ENCODE measurements at regions not wholly inside any gene's neighbourhood (a gene's known extent, or its start where the extent isn't known, plus 50 kb on each side); places are given as distances from the start of the nearest gene placed in this dataset.

DNA sequence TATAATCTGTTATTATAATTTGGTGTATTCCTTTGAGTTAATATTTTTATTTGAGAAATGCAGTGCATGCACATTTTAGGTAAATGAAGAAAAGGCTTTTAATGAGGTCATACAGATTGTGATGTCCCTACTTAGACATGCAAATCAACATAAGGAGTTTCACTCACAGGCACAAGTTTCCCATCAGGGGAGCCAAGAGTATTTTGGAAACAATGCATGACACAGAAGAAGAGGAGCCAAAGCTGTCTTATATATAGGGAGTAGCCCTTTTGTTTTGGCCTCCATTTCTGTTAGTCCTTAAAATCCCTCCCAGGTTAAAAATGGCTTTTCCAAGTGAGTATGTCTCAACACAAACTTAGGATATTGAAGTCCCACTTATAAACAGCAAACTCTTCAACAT is 703.4 kb upstream of the ANKRD30A start:
- TF ChIP-seq, protein P1, sequence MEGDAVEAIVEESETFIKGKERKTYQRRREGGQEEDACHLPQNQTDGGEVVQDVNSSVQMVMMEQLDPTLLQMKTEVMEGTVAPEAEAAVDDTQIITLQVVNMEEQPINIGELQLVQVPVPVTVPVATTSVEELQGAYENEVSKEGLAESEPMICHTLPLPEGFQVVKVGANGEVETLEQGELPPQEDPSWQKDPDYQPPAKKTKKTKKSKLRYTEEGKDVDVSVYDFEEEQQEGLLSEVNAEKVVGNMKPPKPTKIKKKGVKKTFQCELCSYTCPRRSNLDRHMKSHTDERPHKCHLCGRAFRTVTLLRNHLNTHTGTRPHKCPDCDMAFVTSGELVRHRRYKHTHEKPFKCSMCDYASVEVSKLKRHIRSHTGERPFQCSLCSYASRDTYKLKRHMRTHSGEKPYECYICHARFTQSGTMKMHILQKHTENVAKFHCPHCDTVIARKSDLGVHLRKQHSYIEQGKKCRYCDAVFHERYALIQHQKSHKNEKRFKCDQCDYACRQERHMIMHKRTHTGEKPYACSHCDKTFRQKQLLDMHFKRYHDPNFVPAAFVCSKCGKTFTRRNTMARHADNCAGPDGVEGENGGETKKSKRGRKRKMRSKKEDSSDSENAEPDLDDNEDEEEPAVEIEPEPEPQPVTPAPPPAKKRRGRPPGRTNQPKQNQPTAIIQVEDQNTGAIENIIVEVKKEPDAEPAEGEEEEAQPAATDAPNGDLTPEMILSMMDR (IDR thresholded peaks at IDR 0.05) = no peak
- TF ChIP-seq POLR2A (IDR thresholded peaks at IDR 0.05) = no peak

All from lower leg skin (tissue), 3 donors.